ENCODE measurements at regions not wholly inside any gene's neighbourhood (a gene's known extent, or its start where the extent isn't known, plus 50 kb on each side); places are given as distances from the start of the nearest gene placed in this dataset.

DNA sequence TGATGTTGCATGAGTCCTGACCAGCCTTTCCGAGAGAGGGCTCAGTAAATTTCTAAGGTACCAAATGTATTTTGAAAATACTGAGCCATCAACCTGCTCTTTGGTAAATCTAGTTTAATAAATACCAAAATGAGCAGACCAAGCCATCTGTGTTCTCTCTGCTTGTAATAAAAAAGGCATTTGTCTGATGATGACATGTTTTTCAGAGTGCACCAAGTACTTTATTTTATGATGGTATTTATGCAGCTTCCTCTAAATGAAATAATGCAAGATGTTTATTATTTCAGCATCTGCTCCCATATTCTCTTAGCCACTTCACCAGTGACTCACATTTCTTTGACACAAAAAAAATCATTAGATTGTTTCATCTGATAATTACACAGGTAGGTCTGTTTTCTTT is 700.5 kb downstream of the TRIML1 start:
- POLR2A ChIA-PET = no interaction called here
- CTCF ChIA-PET = no interaction called here
- Mint-ChIP-seq H3K9me3 (peaks cover 2 to 21% (median 4%) of the 10 kb centered on the region in 5 donors), H3K27me3 (no peaks in the 10 kb centered on the region), H3K27ac (no peak overlapping the region), H3K4me1 (no peaks in the 10 kb centered on the region), H3K36me3 (no peaks in the 10 kb centered on the region), H3K4me3 (no peak overlapping the region)
- no peak for DNase-seq
- Histone ChIP-seq H3K27me3 (ENCODE audit: insufficient read depth, low read length, poor library complexity, severe bottlenecking) (no peaks in the 10 kb centered on the region), H3K9me3 (ENCODE audit: low read length) (no peaks in the 10 kb centered on the region), H3K4me3 (ENCODE audit: low read length) (no peak overlapping the region), H3K27ac (ENCODE audit: low read depth, low read length) (no peak overlapping the region), H3K4me1 (ENCODE audit: insufficient read depth, low read length) (no peaks in the 10 kb centered on the region), H3K36me3 (ENCODE audit: insufficient read depth, low read length) (no peaks in the 10 kb centered on the region)

DNA sequence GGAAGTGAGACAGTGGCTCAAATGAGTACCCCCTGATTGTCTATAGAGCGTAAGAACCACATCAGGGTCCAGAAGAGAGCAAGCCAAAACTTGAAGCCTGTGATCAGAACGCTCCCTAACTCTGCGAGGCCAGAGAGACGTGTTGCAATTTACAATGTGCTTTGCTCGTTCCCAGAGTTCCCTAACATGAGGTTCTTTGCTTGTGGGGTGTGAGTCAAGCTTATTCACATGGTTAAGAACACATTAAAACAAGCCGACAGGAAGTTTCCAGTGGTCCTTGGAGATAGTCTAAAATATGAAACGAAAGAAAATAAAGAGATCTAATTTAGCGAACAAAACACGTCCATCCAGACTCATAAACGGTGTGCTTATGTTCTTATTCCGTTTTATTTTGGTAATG is 702.3 kb downstream of the TRIML1 start:
- H3K4me1 Mint-ChIP-seq = no peaks in the 10 kb centered on the region

DNA sequence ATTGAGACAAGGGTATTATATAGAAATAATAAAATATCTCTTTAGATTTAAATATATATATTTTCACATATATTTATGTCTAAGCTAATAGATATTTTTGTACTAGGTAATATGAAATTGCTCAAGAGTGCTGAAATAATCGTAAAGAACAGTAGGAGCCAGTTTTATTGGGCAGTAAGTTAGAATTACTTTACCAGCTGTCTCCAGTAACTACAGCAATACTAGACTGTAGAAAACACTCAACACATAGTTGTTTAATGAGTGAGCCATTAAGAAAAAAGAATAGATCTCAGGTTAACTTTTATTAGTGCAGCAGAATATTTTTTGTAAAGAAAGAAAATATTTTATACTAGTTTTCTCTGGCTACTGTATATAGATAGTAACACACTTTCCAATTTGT is 715.2 kb downstream of the TRIML1 start:
- H3K4me1 Mint-ChIP-seq = no peaks in the 10 kb centered on the region
- ChIA-PET POLR2A (no interaction called here), CTCF (no interaction called here)
- no peak for DNase-seq
- H3K4me3 Mint-ChIP-seq = no peak overlapping the region
- Histone ChIP-seq H3K36me3 (ENCODE audit: insufficient read depth, low read length) (no peaks in the 10 kb centered on the region), H3K4me1 (ENCODE audit: insufficient read depth, low read length) (no peaks in the 10 kb centered on the region), H3K27ac (ENCODE audit: low read depth, low read length) (no peak overlapping the region), H3K4me3 (ENCODE audit: low read length) (no peak overlapping the region), H3K9me3 (ENCODE audit: low read length) (no peaks in the 10 kb centered on the region), H3K27me3 (ENCODE audit: insufficient read depth, low read length, poor library complexity, severe bottlenecking) (no peaks in the 10 kb centered on the region)
- no peak overlapping the region for H3K27ac Mint-ChIP-seq
- peaks cover 0 to 3% (median 0%) of the 10 kb centered on the region in 3 donors for H3K36me3 Mint-ChIP-seq
- H3K9me3 Mint-ChIP-seq = peaks cover 19 to 40% (median 23%) of the 10 kb centered on the region in 5 donors
- no peaks in the 10 kb centered on the region for H3K27me3 Mint-ChIP-seq

More for the DNA sequence above, 702.3 kb downstream of the TRIML1 start:
- no peaks in the 10 kb centered on the region for H3K27me3 Mint-ChIP-seq
- H3K27me3 ChIP-seq (ENCODE audit: insufficient read depth, low read length, poor library complexity, severe bottlenecking) = no peaks in the 10 kb centered on the region
- no peak overlapping the region for H3K27ac Mint-ChIP-seq
- H3K4me3 Mint-ChIP-seq = no peak overlapping the region
- no peaks in the 10 kb centered on the region for H3K36me3 Mint-ChIP-seq
- DNase-seq = no peak
- ChIA-PET POLR2A (no interaction called here), CTCF (no interaction called here)
- no peaks in the 10 kb centered on the region for H3K36me3 ChIP-seq (ENCODE audit: insufficient read depth, low read length)
- H3K9me3 ChIP-seq (ENCODE audit: low read length) = no peaks in the 10 kb centered on the region
- H3K27ac ChIP-seq (ENCODE audit: low read depth, low read length) = no peak overlapping the region
- peaks cover 3 to 27% (median 8%) of the 10 kb centered on the region in 5 donors for H3K9me3 Mint-ChIP-seq
- no peaks in the 10 kb centered on the region for H3K4me1 ChIP-seq (ENCODE audit: insufficient read depth, low read length)
- H3K4me3 ChIP-seq (ENCODE audit: low read length) = no peak overlapping the region

DNA sequence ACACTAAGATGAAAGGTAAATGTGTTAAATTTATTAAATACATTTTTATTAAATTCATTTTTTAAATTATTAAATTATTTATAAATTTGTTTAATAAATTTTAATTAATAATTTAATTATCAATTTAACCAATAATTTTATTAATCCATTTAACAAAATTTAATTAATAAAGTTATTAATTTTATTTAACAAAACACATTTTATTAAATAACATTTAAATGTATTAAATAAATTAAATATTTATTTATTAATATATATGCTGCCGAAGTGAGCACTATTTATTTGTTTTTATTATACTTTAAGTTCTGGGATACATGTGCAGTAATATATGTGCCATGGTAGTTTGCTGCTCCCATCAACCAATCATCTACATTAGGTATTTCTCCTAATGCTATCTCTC is 719.5 kb downstream of the TRIML1 start:
- Histone ChIP-seq H3K36me3 (ENCODE audit: insufficient read depth, low read length) (no peaks in the 10 kb centered on the region), H3K27ac (ENCODE audit: low read depth, low read length) (no peak overlapping the region), H3K27me3 (ENCODE audit: insufficient read depth, low read length, poor library complexity, severe bottlenecking) (no peaks in the 10 kb centered on the region), H3K9me3 (ENCODE audit: low read length) (no peaks in the 10 kb centered on the region), H3K4me3 (ENCODE audit: low read length) (no peak overlapping the region), H3K4me1 (ENCODE audit: insufficient read depth, low read length) (no peaks in the 10 kb centered on the region)
- CTCF ChIA-PET = no interaction called here
- Mint-ChIP-seq H3K27ac (no peak overlapping the region), H3K27me3 (no peaks in the 10 kb centered on the region), H3K4me1 (no peaks in the 10 kb centered on the region), H3K36me3 (peaks cover 0 to 3% (median 0%) of the 10 kb centered on the region in 3 donors), H3K9me3 (peaks cover 20 to 24% (median 22%) of the 10 kb centered on the region in 5 donors), H3K4me3 (no peak overlapping the region)
- POLR2A ChIA-PET = no interaction called here
- no peak for DNase-seq

DNA sequence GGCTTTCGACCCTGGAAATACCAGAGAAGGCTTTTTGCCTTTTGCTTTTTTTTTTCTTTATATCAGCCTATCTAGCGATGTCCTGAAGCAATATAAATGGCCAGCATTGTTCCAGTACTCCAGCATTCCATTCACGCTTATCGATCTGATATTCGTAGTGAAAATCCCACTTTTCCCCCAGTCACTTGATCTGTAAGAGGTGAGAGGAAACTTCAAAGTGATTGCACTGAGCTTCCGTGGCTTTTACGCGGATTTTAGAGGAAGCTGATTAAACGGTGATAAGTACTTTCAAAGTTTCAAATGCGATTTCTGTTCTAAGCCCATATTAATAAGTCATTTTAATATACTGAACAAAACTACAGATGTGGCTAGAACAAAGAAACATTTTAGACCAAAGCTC is 725.5 kb downstream of the TRIML1 start:
- H3K36me3 ChIP-seq (ENCODE audit: insufficient read depth, low read length) = no peaks in the 10 kb centered on the region
- POLR2A ChIA-PET = no interaction called here
- peaks cover 11 to 34% (median 20%) of the 10 kb centered on the region in 5 donors for H3K9me3 Mint-ChIP-seq

DNA sequence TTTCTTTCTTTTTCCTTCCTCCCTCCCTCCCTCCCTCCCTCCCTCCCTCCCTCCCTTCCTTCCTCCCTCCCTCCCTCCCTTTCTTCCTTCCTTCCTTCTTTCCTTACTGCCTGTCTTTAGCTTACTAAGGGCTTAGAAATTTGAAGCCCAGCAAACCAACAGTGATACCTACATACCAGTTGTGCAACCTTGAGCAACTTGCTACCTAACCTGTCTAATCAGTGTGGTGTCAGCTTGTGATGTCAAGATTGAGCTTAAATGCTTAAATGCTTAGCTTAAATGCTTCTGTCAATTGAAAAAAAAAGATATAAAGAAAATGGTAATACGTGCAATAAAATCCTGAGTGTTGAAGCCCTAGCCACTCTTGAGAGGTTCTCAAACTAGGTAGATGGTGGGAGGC is 728.6 kb downstream of the TRIML1 start:
- Histone ChIP-seq H3K4me3 (ENCODE audit: low read length) (no peak overlapping the region), H3K9me3 (ENCODE audit: low read length) (no peaks in the 10 kb centered on the region), H3K36me3 (ENCODE audit: insufficient read depth, low read length) (no peaks in the 10 kb centered on the region), H3K27me3 (ENCODE audit: insufficient read depth, low read length, poor library complexity, severe bottlenecking) (no peaks in the 10 kb centered on the region), H3K4me1 (ENCODE audit: insufficient read depth, low read length) (no peaks in the 10 kb centered on the region), H3K27ac (ENCODE audit: low read depth, low read length) (no peak overlapping the region)
- no peaks in the 10 kb centered on the region for H3K4me1 Mint-ChIP-seq
- no peaks in the 10 kb centered on the region for H3K27me3 Mint-ChIP-seq
- no peak overlapping the region for H3K27ac Mint-ChIP-seq
- CTCF ChIA-PET = no interaction called here
- no peak overlapping the region for H3K4me3 Mint-ChIP-seq
- peaks cover 9 to 42% (median 17%) of the 10 kb centered on the region in 5 donors for H3K9me3 Mint-ChIP-seq
- POLR2A ChIA-PET = no interaction called here
- no peaks in the 10 kb centered on the region for H3K36me3 Mint-ChIP-seq
- DNase-seq = no peak

More for the DNA sequence above, 725.5 kb downstream of the TRIML1 start:
- Mint-ChIP-seq H3K27me3 (no peaks in the 10 kb centered on the region), H3K4me1 (no peaks in the 10 kb centered on the region), H3K27ac (no peak overlapping the region), H3K4me3 (no peak overlapping the region), H3K36me3 (no peaks in the 10 kb centered on the region)
- Histone ChIP-seq H3K4me3 (ENCODE audit: low read length) (no peak overlapping the region), H3K4me1 (ENCODE audit: insufficient read depth, low read length) (no peaks in the 10 kb centered on the region), H3K27ac (ENCODE audit: low read depth, low read length) (no peak overlapping the region), H3K9me3 (ENCODE audit: low read length) (no peaks in the 10 kb centered on the region), H3K27me3 (ENCODE audit: insufficient read depth, low read length, poor library complexity, severe bottlenecking) (no peaks in the 10 kb centered on the region)
- DNase-seq = no peak
- CTCF ChIA-PET = no interaction called here

DNA sequence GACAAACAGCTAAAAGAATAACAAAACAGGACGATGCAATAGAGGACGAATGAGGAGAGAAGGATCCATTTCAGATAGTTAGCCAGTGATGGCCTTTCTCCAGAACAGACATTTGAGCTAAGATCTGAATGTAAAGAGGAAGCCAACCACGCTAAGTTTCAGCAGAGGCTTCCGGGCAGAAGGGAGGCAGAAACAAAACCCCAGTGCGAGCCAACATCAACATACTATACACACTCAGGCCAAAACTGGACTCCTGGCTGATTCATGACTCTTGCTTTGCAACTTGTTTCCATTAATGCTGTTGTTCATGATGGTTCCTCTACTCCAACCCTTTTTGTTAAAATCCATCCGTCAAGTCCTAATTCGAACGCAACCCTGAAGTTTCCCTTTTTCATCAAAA is 730.3 kb downstream of the TRIML1 start:
- H3K27ac ChIP-seq (ENCODE audit: low read depth, low read length) = no peak overlapping the region
- Mint-ChIP-seq H3K4me3 (no peak overlapping the region), H3K27me3 (no peaks in the 10 kb centered on the region), H3K27ac (no peak overlapping the region), H3K36me3 (no peaks in the 10 kb centered on the region), H3K4me1 (no peaks in the 10 kb centered on the region), H3K9me3 (peaks cover 4 to 33% (median 18%) of the 10 kb centered on the region in 5 donors)
- no peaks in the 10 kb centered on the region for H3K36me3 ChIP-seq (ENCODE audit: insufficient read depth, low read length)
- H3K9me3 ChIP-seq (ENCODE audit: low read length) = no peaks in the 10 kb centered on the region
- no peak overlapping the region for H3K4me3 ChIP-seq (ENCODE audit: low read length)
- no peak for DNase-seq
- CTCF ChIA-PET = no interaction called here
- H3K27me3 ChIP-seq (ENCODE audit: insufficient read depth, low read length, poor library complexity, severe bottlenecking) = no peaks in the 10 kb centered on the region
- POLR2A ChIA-PET = no interaction called here
- H3K4me1 ChIP-seq (ENCODE audit: insufficient read depth, low read length) = no peaks in the 10 kb centered on the region

DNA sequence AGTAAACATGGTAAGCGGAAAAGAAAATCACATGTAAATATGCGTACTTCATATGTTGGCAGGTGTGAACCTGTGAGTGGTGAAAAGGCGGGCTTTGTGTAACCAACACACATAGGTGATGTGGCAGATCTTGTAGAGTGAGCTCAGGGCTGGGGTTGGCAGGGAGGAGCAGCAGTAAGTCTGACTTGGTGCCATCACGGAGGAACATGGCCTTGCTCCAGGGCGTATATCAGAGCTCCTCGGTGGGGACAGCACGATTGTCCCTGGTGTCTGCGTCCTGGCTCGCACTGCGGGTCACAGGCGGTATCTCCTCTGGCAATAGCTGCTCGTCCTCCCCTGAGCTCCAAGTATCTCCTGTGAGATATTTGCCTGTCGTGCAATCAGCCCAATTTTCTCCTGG is 733.6 kb downstream of the TRIML1 start:
- Histone ChIP-seq H3K27ac (ENCODE audit: low read depth, low read length) (no peak overlapping the region), H3K9me3 (ENCODE audit: low read length) (no peaks in the 10 kb centered on the region), H3K4me3 (ENCODE audit: low read length) (no peak overlapping the region), H3K27me3 (ENCODE audit: insufficient read depth, low read length, poor library complexity, severe bottlenecking) (no peaks in the 10 kb centered on the region), H3K36me3 (ENCODE audit: insufficient read depth, low read length) (no peaks in the 10 kb centered on the region), H3K4me1 (ENCODE audit: insufficient read depth, low read length) (no peaks in the 10 kb centered on the region)
- Mint-ChIP-seq H3K36me3 (no peaks in the 10 kb centered on the region), H3K27ac (no peak overlapping the region), H3K4me1 (no peaks in the 10 kb centered on the region), H3K27me3 (no peaks in the 10 kb centered on the region), H3K9me3 (peaks cover 4 to 26% (median 20%) of the 10 kb centered on the region in 5 donors), H3K4me3 (peak overlapping the region in 1 of 7 donors; percentile 10)
- no peak for DNase-seq
- CTCF ChIA-PET = no interaction called here
- POLR2A ChIA-PET = no interaction called here

DNA sequence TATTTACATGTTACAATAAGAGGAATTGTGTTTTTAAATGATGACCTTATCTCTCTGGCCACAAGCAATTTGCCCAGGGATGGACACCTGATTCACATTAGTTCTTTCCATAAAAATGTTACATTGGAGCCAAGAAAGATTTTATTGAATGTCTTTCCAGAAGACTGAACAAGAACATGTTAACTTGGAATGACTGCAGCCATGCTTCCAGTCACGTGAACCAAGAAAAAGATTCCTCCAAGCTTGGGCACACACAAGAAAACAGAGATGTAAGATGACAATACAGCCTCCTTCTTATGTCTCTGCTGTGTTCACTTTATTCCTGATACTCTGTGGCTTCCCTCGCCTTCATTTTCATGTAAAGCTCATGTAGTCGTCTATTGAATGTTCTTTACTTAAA is 737.6 kb downstream of the TRIML1 start:
- H3K4me3 Mint-ChIP-seq = no peak overlapping the region
- no peak for DNase-seq
- H3K36me3 Mint-ChIP-seq = no peaks in the 10 kb centered on the region
- Histone ChIP-seq H3K9me3 (ENCODE audit: low read length) (no peaks in the 10 kb centered on the region), H3K4me3 (ENCODE audit: low read length) (no peak overlapping the region), H3K27me3 (ENCODE audit: insufficient read depth, low read length, poor library complexity, severe bottlenecking) (no peaks in the 10 kb centered on the region), H3K4me1 (ENCODE audit: insufficient read depth, low read length) (no peaks in the 10 kb centered on the region), H3K27ac (ENCODE audit: low read depth, low read length) (no peak overlapping the region), H3K36me3 (ENCODE audit: insufficient read depth, low read length) (no peaks in the 10 kb centered on the region)
- no peaks in the 10 kb centered on the region for H3K4me1 Mint-ChIP-seq
- peaks cover 0 to 29% (median 11%) of the 10 kb centered on the region in 5 donors for H3K9me3 Mint-ChIP-seq
- no peaks in the 10 kb centered on the region for H3K27me3 Mint-ChIP-seq
- ChIA-PET CTCF (no interaction called here), POLR2A (no interaction called here)
- no peak overlapping the region for H3K27ac Mint-ChIP-seq

Data from CD8-positive, alpha-beta memory T cell (primary cell).